ENCODE measurements at regions not wholly inside any gene's neighbourhood (a gene's known extent, or its start where the extent isn't known, plus 50 kb on each side); places are given as distances from the start of the nearest gene placed in this dataset.

GRCh38 chr2:118325321-118325955 lies 237.2 kb downstream of the INSIG2 start:
- Histone ChIP-seq H3K36me3 (ENCODE audit: control insufficient read depth, insufficient read depth, low read length) (no peaks in the 10 kb centered on the region), H3K9me3 (ENCODE audit: control insufficient read depth, insufficient read depth, low read length) (no peaks in the 10 kb centered on the region), H3K27ac (ENCODE audit: low read length) (no peak overlapping the region), H3K4me1 (ENCODE audit: control insufficient read depth, insufficient read depth, low read length) (peaks cover 4% of the 10 kb centered on the region; the same call in 1 of the 2 replicates), H3K27me3 (ENCODE audit: control insufficient read depth, insufficient read depth, low read length) (no peaks in the 10 kb centered on the region), H3K4me3 (ENCODE audit: low read length) (no peak overlapping the region)
- WGBS (ENCODE audit: insufficient coverage, insufficient read length) = no CpG with 5 or more reads among the region's 6 CpGs
- no peak for DNase-seq (ENCODE audit: low read depth, low spot score)

- Histone ChIP-seq H3K4me1 (ENCODE audit: control insufficient read depth, insufficient read depth, low read length) (peaks cover 6% of the 10 kb centered on the region; the same call in 1 of the 2 replicates), H3K36me3 (ENCODE audit: control insufficient read depth, insufficient read depth, low read length) (no peaks in the 10 kb centered on the region), H3K4me3 (ENCODE audit: low read length) (no peak overlapping the region), H3K27me3 (ENCODE audit: control insufficient read depth, insufficient read depth, low read length) (no peaks in the 10 kb centered on the region), H3K9me3 (ENCODE audit: control insufficient read depth, insufficient read depth, low read length) (no peaks in the 10 kb centered on the region), H3K27ac (ENCODE audit: low read length) (no peak overlapping the region)
- no peak for DNase-seq (ENCODE audit: low read depth, low spot score)
- 100% methylated on average over 1 of the region's 2 CpGs for WGBS (ENCODE audit: insufficient coverage, insufficient read length)
These were observed 234.1 kb downstream of the INSIG2 start for GRCh38 chr2:118322406-118322805.

GRCh38 chr2:118321432-118322105 lies 233.3 kb downstream of the INSIG2 start:
- DNase-seq (ENCODE audit: low read depth, low spot score) = no peak
- WGBS (ENCODE audit: insufficient coverage, insufficient read length) = no CpG with 5 or more reads among the region's 5 CpGs
- H3K9me3 ChIP-seq (ENCODE audit: control insufficient read depth, insufficient read depth, low read length) = no peaks in the 10 kb centered on the region
- H3K4me3 ChIP-seq (ENCODE audit: low read length) = no peak overlapping the region
- H3K27me3 ChIP-seq (ENCODE audit: control insufficient read depth, insufficient read depth, low read length) = no peaks in the 10 kb centered on the region
- H3K4me1 ChIP-seq (ENCODE audit: control insufficient read depth, insufficient read depth, low read length) = peaks cover 7% of the 10 kb centered on the region; the same call in 1 of the 2 replicates
- H3K36me3 ChIP-seq (ENCODE audit: control insufficient read depth, insufficient read depth, low read length) = no peaks in the 10 kb centered on the region
- H3K27ac ChIP-seq (ENCODE audit: low read length) = no peak overlapping the region

- WGBS (ENCODE audit: insufficient coverage, insufficient read length) = no CpG with 5 or more reads among the region's 4 CpGs
- H3K4me1 ChIP-seq (ENCODE audit: control insufficient read depth, insufficient read depth, low read length) = peaks cover 7% of the 10 kb centered on the region; the same call in 1 of the 2 replicates
- peak overlapping the region; percentile 43 for H3K27ac ChIP-seq (ENCODE audit: low read length)
- no peak for DNase-seq (ENCODE audit: low read depth, low spot score)
- H3K27me3 ChIP-seq (ENCODE audit: control insufficient read depth, insufficient read depth, low read length) = no peaks in the 10 kb centered on the region
- no peaks in the 10 kb centered on the region for H3K36me3 ChIP-seq (ENCODE audit: control insufficient read depth, insufficient read depth, low read length)
- H3K4me3 ChIP-seq (ENCODE audit: low read length) = no peak overlapping the region
- no peaks in the 10 kb centered on the region for H3K9me3 ChIP-seq (ENCODE audit: control insufficient read depth, insufficient read depth, low read length)
These were observed 232.4 kb downstream of the INSIG2 start for GRCh38 chr2:118320658-118321057.

GRCh38 chr2:118320196-118320595 lies 231.9 kb downstream of the INSIG2 start:
- H3K27ac ChIP-seq (ENCODE audit: low read length) = peak overlapping the region; percentile 43
- H3K4me3 ChIP-seq (ENCODE audit: low read length) = no peak overlapping the region
- no peaks in the 10 kb centered on the region for H3K9me3 ChIP-seq (ENCODE audit: control insufficient read depth, insufficient read depth, low read length)
- WGBS (ENCODE audit: insufficient coverage, insufficient read length) = no CpG with 5 or more reads among the region's 6 CpGs
- H3K27me3 ChIP-seq (ENCODE audit: control insufficient read depth, insufficient read depth, low read length) = no peaks in the 10 kb centered on the region
- peaks cover 7% of the 10 kb centered on the region; the same call in 1 of the 2 replicates for H3K4me1 ChIP-seq (ENCODE audit: control insufficient read depth, insufficient read depth, low read length)
- no peak for DNase-seq (ENCODE audit: low read depth, low spot score)
- no peaks in the 10 kb centered on the region for H3K36me3 ChIP-seq (ENCODE audit: control insufficient read depth, insufficient read depth, low read length)

- no peaks in the 10 kb centered on the region for H3K9me3 ChIP-seq (ENCODE audit: control insufficient read depth, insufficient read depth, low read length)
- peak; percentile 96 for DNase-seq (ENCODE audit: low read depth, low spot score)
- peaks cover 7% of the 10 kb centered on the region; the same call in 1 of the 2 replicates for H3K4me1 ChIP-seq (ENCODE audit: control insufficient read depth, insufficient read depth, low read length)
- peak overlapping the region; percentile 10; the same call in 1 of the 2 replicates for H3K4me3 ChIP-seq (ENCODE audit: low read length)
- WGBS (ENCODE audit: insufficient coverage, insufficient read length) = no CpG with 5 or more reads among the region's 4 CpGs
- H3K27ac ChIP-seq (ENCODE audit: low read length) = peak overlapping the region; percentile 54
- H3K27me3 ChIP-seq (ENCODE audit: control insufficient read depth, insufficient read depth, low read length) = no peaks in the 10 kb centered on the region
- no peaks in the 10 kb centered on the region for H3K36me3 ChIP-seq (ENCODE audit: control insufficient read depth, insufficient read depth, low read length)
These were observed 231.0 kb downstream of the INSIG2 start for GRCh38 chr2:118319271-118319684.

- Histone ChIP-seq H3K36me3 (ENCODE audit: control insufficient read depth, insufficient read depth, low read length) (no peaks in the 10 kb centered on the region), H3K9me3 (ENCODE audit: control insufficient read depth, insufficient read depth, low read length) (no peaks in the 10 kb centered on the region), H3K27ac (ENCODE audit: low read length) (no peak overlapping the region), H3K27me3 (ENCODE audit: control insufficient read depth, insufficient read depth, low read length) (no peaks in the 10 kb centered on the region), H3K4me1 (ENCODE audit: control insufficient read depth, insufficient read depth, low read length) (peaks cover 12% of the 10 kb centered on the region), H3K4me3 (ENCODE audit: low read length) (no peak overlapping the region)
- no CpG with 5 or more reads among the region's 5 CpGs for WGBS (ENCODE audit: insufficient coverage, insufficient read length)
- no peak for DNase-seq (ENCODE audit: low read depth, low spot score)
These were observed 227.3 kb downstream of the INSIG2 start for GRCh38 chr2:118315606-118316005.

GRCh38 chr2:118312969-118313756 lies 224.9 kb downstream of the INSIG2 start:
- no peak overlapping the region for H3K27ac ChIP-seq (ENCODE audit: low read length)
- no peak for DNase-seq (ENCODE audit: low read depth, low spot score)
- H3K36me3 ChIP-seq (ENCODE audit: control insufficient read depth, insufficient read depth, low read length) = no peaks in the 10 kb centered on the region
- no peaks in the 10 kb centered on the region for H3K27me3 ChIP-seq (ENCODE audit: control insufficient read depth, insufficient read depth, low read length)
- peaks cover 8% of the 10 kb centered on the region for H3K4me1 ChIP-seq (ENCODE audit: control insufficient read depth, insufficient read depth, low read length)
- H3K9me3 ChIP-seq (ENCODE audit: control insufficient read depth, insufficient read depth, low read length) = no peaks in the 10 kb centered on the region
- WGBS (ENCODE audit: insufficient coverage, insufficient read length) = no CpG with 5 or more reads among the region's 4 CpGs
- H3K4me3 ChIP-seq (ENCODE audit: low read length) = no peak overlapping the region

GRCh38 chr2:118310681-118311429 lies 222.6 kb downstream of the INSIG2 start:
- H3K36me3 ChIP-seq (ENCODE audit: control insufficient read depth, insufficient read depth, low read length) = no peaks in the 10 kb centered on the region
- peak overlapping the region; percentile 51; the same call in 1 of the 2 replicates for H3K4me3 ChIP-seq (ENCODE audit: low read length)
- H3K9me3 ChIP-seq (ENCODE audit: control insufficient read depth, insufficient read depth, low read length) = no peaks in the 10 kb centered on the region
- DNase-seq (ENCODE audit: low read depth, low spot score) = no peak
- no peaks in the 10 kb centered on the region for H3K27me3 ChIP-seq (ENCODE audit: control insufficient read depth, insufficient read depth, low read length)
- no CpG with 5 or more reads among the region's 20 CpGs for WGBS (ENCODE audit: insufficient coverage, insufficient read length)
- H3K4me1 ChIP-seq (ENCODE audit: control insufficient read depth, insufficient read depth, low read length) = peaks cover 6% of the 10 kb centered on the region
- no peak overlapping the region for H3K27ac ChIP-seq (ENCODE audit: low read length)
